Activated CD4-positive, alpha-beta memory T cell treated with anti-CD3 and anti-CD28 coated beads for 36 hours (primary cell): ENCODE measurements at regions not wholly inside any gene's neighbourhood (a gene's known extent, or its start where the extent isn't known, plus 50 kb on each side); places are given as distances from the start of the nearest gene placed in this dataset.

Experiments used
- CTCF ChIA-PET: fragments of 350-600 bp; sonication (Branson Sonifier 250); formaldehyde crosslinking; loops from one replicate; lab custom pipeline; 2021; ENCODE audit warnings: antibody characterized with exemption, inconsistent platforms; lab: Charles Lee
- POLR2A ChIA-PET: fragments of 350-600 bp; sonication (Branson Sonifier 250); formaldehyde crosslinking; loops from one replicate; lab custom pipeline; 2021; ENCODE audit warnings: antibody characterized with exemption; lab: Charles Lee
- DNase-seq: peaks from one replicate; pipeline ENCODE4 v3.0.0-alpha.2; 2020
- H3K27ac Mint-ChIP-seq: one replicate; pipeline ENCODE4 v1.8.0; 2021; ENCODE audit warnings: mixed read lengths
- H3K27me3 Mint-ChIP-seq: one replicate; pipeline ENCODE4 v1.8.0; 2021; ENCODE audit warnings: mixed read lengths
- H3K36me3 Mint-ChIP-seq: one replicate; pipeline ENCODE4 v1.8.0; 2021; ENCODE audit warnings: mixed read lengths
- H3K4me1 Mint-ChIP-seq: one replicate; pipeline ENCODE4 v1.8.0; 2021; ENCODE audit warnings: low read depth, mixed read lengths
- H3K4me3 Mint-ChIP-seq: one replicate; pipeline ENCODE4 v1.8.0; 2021; ENCODE audit warnings: mild to moderate bottlenecking, mixed read lengths
- H3K9me3 Mint-ChIP-seq: one replicate; pipeline ENCODE4 v1.8.0; 2021; ENCODE audit warnings: mixed read lengths
- intact Hi-C: fragments of 100-400 bp; cut with micrococcal nuclease; formaldehyde crosslinking; loops from one replicate; pipeline ENCODE4 v1.15.1; 2023

GRCh38 chr5:68369457-68370125 lies 154.0 kb downstream of the PIK3R1 start:
- POLR2A ChIA-PET = interaction anchor here (0.8 kb wide), 1 partner anchor 37 kb away, joined by 3 read pairs; no protein-coding TSS in a partner anchor
- Mint-ChIP-seq H3K36me3 (no peaks in the 10 kb centered on the region), H3K4me3 (peak overlapping the region; percentile 13), H3K4me1 (peaks cover 35% of the 10 kb centered on the region), H3K27me3 (no peaks in the 10 kb centered on the region), H3K27ac (peak overlapping the region; percentile 36), H3K9me3 (no peaks in the 10 kb centered on the region)
- intact Hi-C loops = loop anchor here (1.0 to 2.0 kb wide), 7 partner anchors 12 to 95 kb away; no protein-coding TSS in a partner anchor
- DNase-seq = peak; percentile 69
- CTCF ChIA-PET = no interaction called here

DNA sequence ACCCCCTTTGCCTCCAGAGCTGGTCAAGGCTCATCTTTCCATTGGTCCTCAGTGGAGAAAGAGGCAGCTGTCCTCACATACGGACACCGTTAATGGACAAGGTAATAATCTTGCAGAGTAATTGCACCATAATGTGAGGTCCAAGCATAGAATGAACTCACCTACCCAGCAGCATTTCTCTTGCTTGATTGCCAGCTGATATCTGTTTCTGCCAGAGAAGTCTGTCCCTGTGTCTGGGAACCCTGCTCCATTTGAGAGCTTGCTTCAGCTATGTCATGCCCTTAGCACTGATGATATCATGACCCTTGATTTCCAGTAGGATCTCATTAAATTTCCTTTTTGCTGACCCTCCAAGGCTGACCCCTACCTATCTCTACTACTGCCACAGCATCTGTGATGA lies 154.6 kb downstream of the PIK3R1 start:
- no peak overlapping the region for H3K4me3 Mint-ChIP-seq

GRCh38 chr5:68371607-68372006 lies 156.1 kb downstream of the PIK3R1 start:
- H3K27ac Mint-ChIP-seq = no peak overlapping the region
- CTCF ChIA-PET = no interaction called here
- H3K4me1 Mint-ChIP-seq = peaks cover 27% of the 10 kb centered on the region

More for the DNA sequence above, 154.6 kb downstream of the PIK3R1 start:
- Mint-ChIP-seq H3K27ac (no peak overlapping the region), H3K36me3 (no peaks in the 10 kb centered on the region), H3K4me1 (peaks cover 35% of the 10 kb centered on the region), H3K9me3 (no peaks in the 10 kb centered on the region), H3K27me3 (no peaks in the 10 kb centered on the region)
- intact Hi-C loops = no loop called here
- POLR2A ChIA-PET = interaction anchor here (0.8 kb wide), 1 partner anchor 36 kb away, joined by 3 read pairs; no protein-coding TSS in a partner anchor
- CTCF ChIA-PET = interaction anchor here (0.9 kb wide), 1 partner anchor 84 kb away, joined by 4 read pairs; no protein-coding TSS in a partner anchor
- no peak for DNase-seq

GRCh38 chr5:68372161-68372560 lies 156.6 kb downstream of the PIK3R1 start:
- Mint-ChIP-seq H3K4me1 (peaks cover 27% of the 10 kb centered on the region), H3K27ac (no peak overlapping the region), H3K27me3 (no peaks in the 10 kb centered on the region), H3K9me3 (no peaks in the 10 kb centered on the region), H3K36me3 (no peaks in the 10 kb centered on the region), H3K4me3 (no peak overlapping the region)
- intact Hi-C loops = no loop called here
- ChIA-PET CTCF (no interaction called here), POLR2A (no interaction called here)
- DNase-seq = no peak

More at GRCh38 chr5:68371607-68372006, 156.1 kb downstream of the PIK3R1 start:
- POLR2A ChIA-PET = no interaction called here
- Mint-ChIP-seq H3K4me3 (no peak overlapping the region), H3K9me3 (no peaks in the 10 kb centered on the region), H3K27me3 (no peaks in the 10 kb centered on the region), H3K36me3 (no peaks in the 10 kb centered on the region)
- intact Hi-C loops = no loop called here
- no peak for DNase-seq

DNA sequence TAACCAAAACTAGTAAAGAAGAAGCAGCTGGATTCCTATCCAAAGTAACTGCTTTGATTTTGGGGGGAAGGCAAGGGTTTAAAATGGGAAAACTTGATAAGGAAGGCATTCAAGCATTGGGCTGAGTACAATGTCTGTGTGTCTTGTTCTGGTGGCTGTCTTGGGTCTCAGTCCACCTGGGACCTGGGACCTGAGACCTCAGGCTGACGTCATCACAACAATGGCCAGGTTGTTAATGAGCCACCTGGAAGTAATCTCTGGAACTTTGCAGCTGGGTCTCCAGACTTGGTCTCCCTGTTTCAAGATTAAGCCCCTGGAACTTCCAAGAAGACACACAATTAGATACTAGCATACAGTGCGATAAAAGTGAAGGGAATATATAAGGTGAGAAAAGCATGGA lies 157.5 kb downstream of the PIK3R1 start:
- POLR2A ChIA-PET = no interaction called here
- Mint-ChIP-seq H3K27me3 (no peaks in the 10 kb centered on the region), H3K4me3 (no peak overlapping the region), H3K4me1 (peaks cover 29% of the 10 kb centered on the region), H3K36me3 (no peaks in the 10 kb centered on the region), H3K9me3 (no peaks in the 10 kb centered on the region), H3K27ac (no peak overlapping the region)
- CTCF ChIA-PET = no interaction called here
- DNase-seq = no peak
- intact Hi-C loops = no loop called here

GRCh38 chr5:68374796-68375518 lies 159.4 kb downstream of the PIK3R1 start:
- intact Hi-C loops = no loop called here
- ChIA-PET CTCF (no interaction called here), POLR2A (no interaction called here)
- Mint-ChIP-seq H3K27ac (no peak overlapping the region), H3K9me3 (no peaks in the 10 kb centered on the region), H3K36me3 (no peaks in the 10 kb centered on the region), H3K27me3 (no peaks in the 10 kb centered on the region), H3K4me1 (peaks cover 25% of the 10 kb centered on the region), H3K4me3 (no peak overlapping the region)
- DNase-seq = no peak

DNA sequence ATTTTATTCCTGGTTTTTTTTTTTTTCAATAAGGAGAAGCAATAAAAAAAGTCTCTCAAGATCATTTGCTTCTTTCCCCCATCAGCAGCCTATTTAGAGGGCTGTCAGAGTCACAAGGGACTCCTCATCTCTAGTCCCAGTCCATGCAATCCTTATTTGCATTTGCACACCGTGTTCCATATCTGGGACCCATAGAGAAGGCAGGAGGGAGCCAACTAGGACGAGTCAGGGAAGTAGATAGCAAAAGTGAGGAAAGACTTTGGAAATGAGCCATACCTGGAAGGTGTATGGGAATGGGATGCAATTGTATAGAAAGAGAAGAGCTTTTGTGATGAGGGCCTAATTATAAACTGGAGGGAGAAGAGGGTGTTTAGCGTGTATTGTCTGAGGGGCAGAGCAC lies 160.0 kb downstream of the PIK3R1 start:
- Mint-ChIP-seq H3K36me3 (no peaks in the 10 kb centered on the region), H3K9me3 (no peaks in the 10 kb centered on the region), H3K27me3 (no peaks in the 10 kb centered on the region), H3K27ac (no peak overlapping the region), H3K4me1 (peaks cover 23% of the 10 kb centered on the region), H3K4me3 (no peak overlapping the region)
- intact Hi-C loops = no loop called here
- POLR2A ChIA-PET = no interaction called here
- CTCF ChIA-PET = no interaction called here
- DNase-seq = no peak

DNA sequence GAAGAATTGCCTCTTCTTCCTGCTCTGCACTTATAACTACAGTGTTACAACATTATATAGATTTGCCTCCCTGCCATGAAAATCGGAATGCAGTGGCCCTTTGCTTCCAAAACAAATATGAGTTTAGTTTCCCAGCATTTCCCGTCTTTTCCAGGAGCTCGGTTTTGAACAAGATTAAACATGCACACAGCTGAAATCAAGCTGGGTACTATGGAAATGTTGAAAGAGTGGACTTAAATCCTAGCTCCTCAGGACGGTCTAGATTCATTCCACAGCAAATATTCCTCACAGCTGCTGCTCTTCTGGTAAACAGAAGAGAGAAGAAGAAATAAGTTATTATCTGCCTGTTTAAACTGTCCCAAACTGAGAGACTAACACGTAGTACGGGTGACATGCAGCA lies 161.4 kb downstream of the PIK3R1 start:
- no peak for DNase-seq
- ChIA-PET POLR2A (no interaction called here), CTCF (interaction anchor here (0.6 to 0.9 kb wide), 2 partner anchors 58 to 73 kb away, joined by 3 to 4 read pairs; no protein-coding TSS in a partner anchor)
- Mint-ChIP-seq H3K36me3 (no peaks in the 10 kb centered on the region), H3K4me3 (no peak overlapping the region), H3K9me3 (no peaks in the 10 kb centered on the region), H3K4me1 (peaks cover 34% of the 10 kb centered on the region), H3K27ac (no peak overlapping the region), H3K27me3 (no peaks in the 10 kb centered on the region)
- intact Hi-C loops = no loop called here

- Mint-ChIP-seq H3K36me3 (no peaks in the 10 kb centered on the region), H3K9me3 (no peaks in the 10 kb centered on the region), H3K27me3 (no peaks in the 10 kb centered on the region), H3K4me1 (peaks cover 42% of the 10 kb centered on the region), H3K4me3 (no peak overlapping the region), H3K27ac (no peak overlapping the region)
- CTCF ChIA-PET = no interaction called here
- DNase-seq = no peak
- intact Hi-C loops = no loop called here
- POLR2A ChIA-PET = no interaction called here
These were observed 162.2 kb downstream of the PIK3R1 start for GRCh38 chr5:68377733-68378132.

DNA sequence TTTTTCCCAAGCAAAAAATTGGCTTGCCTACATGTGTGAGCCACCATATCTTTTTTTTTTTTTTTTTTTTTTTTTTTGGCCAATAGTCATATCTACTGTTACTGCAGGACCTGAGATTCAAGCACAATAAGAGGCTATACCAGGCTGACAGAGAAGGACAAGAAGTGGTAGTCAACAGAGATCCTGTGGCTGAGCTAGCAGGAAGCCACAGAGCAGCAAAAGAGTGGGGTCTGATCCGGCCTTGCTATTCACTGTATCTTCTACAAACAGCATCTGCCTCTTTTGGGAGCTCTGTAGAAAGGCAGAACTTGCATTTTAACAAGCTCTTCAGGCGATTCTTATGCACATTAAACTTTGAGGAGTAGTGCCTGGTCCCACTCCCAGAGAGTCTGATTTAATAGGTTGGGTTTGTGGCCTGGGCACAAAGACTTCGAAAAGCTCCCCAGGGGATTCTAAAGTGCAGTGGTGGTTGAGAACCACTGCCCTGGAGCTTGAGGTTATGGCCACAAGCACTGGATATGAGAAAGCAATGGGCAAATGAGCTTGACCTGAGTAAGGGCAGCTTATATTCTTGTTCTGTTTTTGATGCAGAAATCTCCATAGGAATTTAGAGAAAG lies 162.8 kb downstream of the PIK3R1 start:
- no peaks in the 10 kb centered on the region for H3K36me3 Mint-ChIP-seq
- CTCF ChIA-PET = interaction anchor here (1.1 kb wide), 1 partner anchor 163 kb away, joined by 3 read pairs; the partner anchor contains the start of gene PIK3R1
- peaks cover 46% of the 10 kb centered on the region for H3K4me1 Mint-ChIP-seq
- no peak overlapping the region for H3K27ac Mint-ChIP-seq
- intact Hi-C loops = no loop called here
- H3K27me3 Mint-ChIP-seq = no peaks in the 10 kb centered on the region
- POLR2A ChIA-PET = interaction anchor here (0.7 kb wide), 1 partner anchor 26 kb away, joined by 3 read pairs; no protein-coding TSS in a partner anchor
- no peaks in the 10 kb centered on the region for H3K9me3 Mint-ChIP-seq
- H3K4me3 Mint-ChIP-seq = no peak overlapping the region
- peak; percentile 21 for DNase-seq

- Mint-ChIP-seq H3K27ac (no peak overlapping the region), H3K36me3 (no peaks in the 10 kb centered on the region), H3K9me3 (no peaks in the 10 kb centered on the region), H3K4me3 (no peak overlapping the region), H3K4me1 (peaks cover 56% of the 10 kb centered on the region), H3K27me3 (no peaks in the 10 kb centered on the region)
- CTCF ChIA-PET = interaction anchor here (0.8 to 1.1 kb wide), 2 partner anchors 101 to 164 kb away, joined by 3 read pairs; partner anchors contain the start of gene PIK3R1
- DNase-seq = no peak
- intact Hi-C loops = loop anchor here (5.0 kb wide), 1 partner anchor 37 kb away; no protein-coding TSS in a partner anchor
- POLR2A ChIA-PET = no interaction called here
These were observed 163.9 kb downstream of the PIK3R1 start for GRCh38 chr5:68379275-68380036.
